HCT116 (cell line): ENCODE measurements at regions not wholly inside any gene's neighbourhood (a gene's known extent, or its start where the extent isn't known, plus 50 kb on each side); places are given as distances from the start of the nearest gene placed in this dataset.

ENCODE experiments used
- CBX3 ChIP-seq: IDR thresholded peaks from 2 replicates; pipeline ENCODE4 v1.6.1; 2012; ENCODE audit warnings: low read depth
- EZH2 ChIP-seq: fragments of 200-600 bp; sonication (generic); IDR thresholded peaks from 2 replicates; pipeline ENCODE4 v1.6.1; 2017; ENCODE audit warnings: antibody characterized with exemption, mixed run types
- EZH2phosphoT487 ChIP-seq: fragments of 200-600 bp; IDR thresholded peaks from 2 replicates; pipeline ENCODE4 v1.6.1; 2018; ENCODE audit warnings: antibody characterized with exemption, borderline replicate concordance
- FOSL1 ChIP-seq: IDR thresholded peaks from 2 replicates; pipeline ENCODE4 v1.6.1; 2012; ENCODE audit warnings: low read depth
- POLR2A ChIP-seq: IDR thresholded peaks from 2 replicates; pipeline ENCODE4 v1.7.0; 2011; ENCODE audit warnings: borderline replicate concordance; ENCODE audit not compliant: insufficient read depth, insufficient read length; ENCODE audit errors: extremely low read depth
- POLR2AphosphoS5 ChIP-seq: IDR thresholded peaks from 2 replicates; pipeline ENCODE4 v1.6.1; 2011; ENCODE audit warnings: mild to moderate bottlenecking, low read depth, low read length, moderate library complexity
- ZNF274 ChIP-seq: fragments of 200-500 bp; sonication (Bioruptor generic); IDR thresholded peaks from 2 replicates; pipeline ENCODE4 v1.6.1; 2014; ENCODE audit warnings: mild to moderate bottlenecking, low read depth, low read length, inconsistent platforms
- TF ChIP-seq, protein P1 (sequence below): IDR thresholded peaks from 2 replicates; pipeline ENCODE4 v1.6.1; 2012
- TF ChIP-seq, protein P2 (sequence below), 3 experiments: fragments of 200-600 bp in 1 of 3; sonication (generic) in 1 of 3; IDR thresholded peaks in 2 of 3; conservative IDR thresholded peaks in 1 of 3; 2 replicates each; pipeline ENCODE4 v1.5.1; 2012 to 2017; ENCODE audit warnings: low read depth in 2 of 3, low read length in 2 of 3, antibody characterized with exemption in 1 of 3, borderline replicate concordance in 1 of 3, control low read depth in 1 of 3, mild to moderate bottlenecking in 1 of 3, mixed read lengths in 1 of 3, mixed run types in 1 of 3, moderate library complexity in 1 of 3; ENCODE audit not compliant: insufficient read depth in 1 of 3
- TF ChIP-seq, protein P3 (sequence below): IDR thresholded peaks from 2 replicates; pipeline ENCODE4 v1.6.1; 2012; ENCODE audit warnings: low read depth

DNA sequence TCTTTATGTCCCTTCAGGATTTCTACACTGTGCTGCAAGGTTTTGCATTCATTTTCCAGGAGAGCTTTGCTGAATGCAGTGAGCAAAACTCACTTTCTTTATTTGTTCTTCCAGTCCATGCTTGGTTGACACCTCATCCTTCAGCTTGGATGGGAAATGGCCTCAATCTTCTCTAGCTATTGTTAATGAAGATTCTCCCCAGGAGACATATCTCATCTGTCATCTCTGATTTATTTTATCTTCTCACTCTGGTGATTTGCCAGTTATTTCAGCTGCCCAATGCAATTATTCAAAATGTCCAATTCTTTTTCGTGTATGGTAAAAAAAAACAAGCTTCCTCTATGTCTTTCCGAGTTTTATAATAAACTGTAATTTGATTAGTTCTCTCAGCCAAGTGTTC lies 77.9 kb upstream of the PAK5 start:
- TF ChIP-seq FOSL1: no peak
- no peak for TF ChIP-seq EZH2
- TF ChIP-seq, protein P1, sequence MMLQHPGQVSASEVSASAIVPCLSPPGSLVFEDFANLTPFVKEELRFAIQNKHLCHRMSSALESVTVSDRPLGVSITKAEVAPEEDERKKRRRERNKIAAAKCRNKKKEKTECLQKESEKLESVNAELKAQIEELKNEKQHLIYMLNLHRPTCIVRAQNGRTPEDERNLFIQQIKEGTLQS: no peak
- TF ChIP-seq POLR2AphosphoS5: no peak
- TF ChIP-seq, protein P2, sequence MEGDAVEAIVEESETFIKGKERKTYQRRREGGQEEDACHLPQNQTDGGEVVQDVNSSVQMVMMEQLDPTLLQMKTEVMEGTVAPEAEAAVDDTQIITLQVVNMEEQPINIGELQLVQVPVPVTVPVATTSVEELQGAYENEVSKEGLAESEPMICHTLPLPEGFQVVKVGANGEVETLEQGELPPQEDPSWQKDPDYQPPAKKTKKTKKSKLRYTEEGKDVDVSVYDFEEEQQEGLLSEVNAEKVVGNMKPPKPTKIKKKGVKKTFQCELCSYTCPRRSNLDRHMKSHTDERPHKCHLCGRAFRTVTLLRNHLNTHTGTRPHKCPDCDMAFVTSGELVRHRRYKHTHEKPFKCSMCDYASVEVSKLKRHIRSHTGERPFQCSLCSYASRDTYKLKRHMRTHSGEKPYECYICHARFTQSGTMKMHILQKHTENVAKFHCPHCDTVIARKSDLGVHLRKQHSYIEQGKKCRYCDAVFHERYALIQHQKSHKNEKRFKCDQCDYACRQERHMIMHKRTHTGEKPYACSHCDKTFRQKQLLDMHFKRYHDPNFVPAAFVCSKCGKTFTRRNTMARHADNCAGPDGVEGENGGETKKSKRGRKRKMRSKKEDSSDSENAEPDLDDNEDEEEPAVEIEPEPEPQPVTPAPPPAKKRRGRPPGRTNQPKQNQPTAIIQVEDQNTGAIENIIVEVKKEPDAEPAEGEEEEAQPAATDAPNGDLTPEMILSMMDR (IDR thresholded peaks at IDR 0.05 in 2 of 3, conservative IDR thresholded peaks at IDR 0.05 in 1 of 3; ENCODE audit: borderline replicate concordance in 1 of 3, insufficient read depth in 1 of 3, low read depth in 2 of 3, low read length in 2 of 3): no peak
- no peak for TF ChIP-seq CBX3
- TF ChIP-seq, protein P3, sequence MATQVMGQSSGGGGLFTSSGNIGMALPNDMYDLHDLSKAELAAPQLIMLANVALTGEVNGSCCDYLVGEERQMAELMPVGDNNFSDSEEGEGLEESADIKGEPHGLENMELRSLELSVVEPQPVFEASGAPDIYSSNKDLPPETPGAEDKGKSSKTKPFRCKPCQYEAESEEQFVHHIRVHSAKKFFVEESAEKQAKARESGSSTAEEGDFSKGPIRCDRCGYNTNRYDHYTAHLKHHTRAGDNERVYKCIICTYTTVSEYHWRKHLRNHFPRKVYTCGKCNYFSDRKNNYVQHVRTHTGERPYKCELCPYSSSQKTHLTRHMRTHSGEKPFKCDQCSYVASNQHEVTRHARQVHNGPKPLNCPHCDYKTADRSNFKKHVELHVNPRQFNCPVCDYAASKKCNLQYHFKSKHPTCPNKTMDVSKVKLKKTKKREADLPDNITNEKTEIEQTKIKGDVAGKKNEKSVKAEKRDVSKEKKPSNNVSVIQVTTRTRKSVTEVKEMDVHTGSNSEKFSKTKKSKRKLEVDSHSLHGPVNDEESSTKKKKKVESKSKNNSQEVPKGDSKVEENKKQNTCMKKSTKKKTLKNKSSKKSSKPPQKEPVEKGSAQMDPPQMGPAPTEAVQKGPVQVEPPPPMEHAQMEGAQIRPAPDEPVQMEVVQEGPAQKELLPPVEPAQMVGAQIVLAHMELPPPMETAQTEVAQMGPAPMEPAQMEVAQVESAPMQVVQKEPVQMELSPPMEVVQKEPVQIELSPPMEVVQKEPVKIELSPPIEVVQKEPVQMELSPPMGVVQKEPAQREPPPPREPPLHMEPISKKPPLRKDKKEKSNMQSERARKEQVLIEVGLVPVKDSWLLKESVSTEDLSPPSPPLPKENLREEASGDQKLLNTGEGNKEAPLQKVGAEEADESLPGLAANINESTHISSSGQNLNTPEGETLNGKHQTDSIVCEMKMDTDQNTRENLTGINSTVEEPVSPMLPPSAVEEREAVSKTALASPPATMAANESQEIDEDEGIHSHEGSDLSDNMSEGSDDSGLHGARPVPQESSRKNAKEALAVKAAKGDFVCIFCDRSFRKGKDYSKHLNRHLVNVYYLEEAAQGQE: no peak
- no peak for TF ChIP-seq ZNF274
- no peak for TF ChIP-seq POLR2A
- TF ChIP-seq EZH2phosphoT487: no peak
